Breast epithelium (tissue), 3 donors: ENCODE measurements at regions not wholly inside any gene's neighbourhood (a gene's known extent, or its start where the extent isn't known, plus 50 kb on each side); places are given as distances from the start of the nearest gene placed in this dataset.

ENCODE experiments used
- POLR2A ChIP-seq: fragments of 450-650 bp; IDR thresholded peaks from one replicate; pipeline ENCODE4 v1.6.1; 2016; ENCODE audit warnings: antibody characterized with exemption, mild to moderate bottlenecking, moderate library complexity
- TF ChIP-seq, protein P1 (sequence below), 3 donors: fragments of 450-650 bp; IDR thresholded peaks; one replicate each; pipeline ENCODE4 v1.5.1; 2016 to 2017; ENCODE audit warnings: antibody characterized with exemption in 3 of 3, mild to moderate bottlenecking in 3 of 3, moderate library complexity in 3 of 3

DNA sequence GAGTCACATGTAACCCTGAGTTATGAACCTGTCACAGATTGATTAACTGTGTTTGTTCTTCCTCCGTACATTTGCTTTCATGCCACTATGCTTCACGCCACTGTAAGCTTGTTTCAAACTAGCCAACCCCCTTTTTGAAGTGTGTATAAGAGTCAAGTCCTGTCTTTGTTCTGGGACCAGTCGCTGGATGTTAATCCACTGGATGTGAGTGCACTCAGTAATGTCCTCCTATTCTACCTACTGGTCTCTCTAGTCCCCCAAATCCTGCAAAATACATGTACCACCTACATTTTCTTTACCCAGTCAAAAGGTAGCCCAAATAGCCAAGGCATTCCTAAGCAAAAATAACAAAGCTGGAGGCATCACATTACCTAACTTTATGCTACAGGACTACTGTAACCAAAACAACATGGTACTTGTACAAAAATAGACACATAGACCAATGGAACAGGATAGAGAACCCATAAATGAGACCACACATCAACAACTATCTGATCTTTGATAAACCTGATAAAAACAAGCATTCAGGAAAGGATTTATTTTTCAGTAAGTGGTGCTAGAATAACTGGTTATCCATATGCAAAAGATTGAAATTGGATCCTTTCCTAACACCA, 1139.1 kb upstream of the SEMA6A start:
- TF ChIP-seq, protein P1, sequence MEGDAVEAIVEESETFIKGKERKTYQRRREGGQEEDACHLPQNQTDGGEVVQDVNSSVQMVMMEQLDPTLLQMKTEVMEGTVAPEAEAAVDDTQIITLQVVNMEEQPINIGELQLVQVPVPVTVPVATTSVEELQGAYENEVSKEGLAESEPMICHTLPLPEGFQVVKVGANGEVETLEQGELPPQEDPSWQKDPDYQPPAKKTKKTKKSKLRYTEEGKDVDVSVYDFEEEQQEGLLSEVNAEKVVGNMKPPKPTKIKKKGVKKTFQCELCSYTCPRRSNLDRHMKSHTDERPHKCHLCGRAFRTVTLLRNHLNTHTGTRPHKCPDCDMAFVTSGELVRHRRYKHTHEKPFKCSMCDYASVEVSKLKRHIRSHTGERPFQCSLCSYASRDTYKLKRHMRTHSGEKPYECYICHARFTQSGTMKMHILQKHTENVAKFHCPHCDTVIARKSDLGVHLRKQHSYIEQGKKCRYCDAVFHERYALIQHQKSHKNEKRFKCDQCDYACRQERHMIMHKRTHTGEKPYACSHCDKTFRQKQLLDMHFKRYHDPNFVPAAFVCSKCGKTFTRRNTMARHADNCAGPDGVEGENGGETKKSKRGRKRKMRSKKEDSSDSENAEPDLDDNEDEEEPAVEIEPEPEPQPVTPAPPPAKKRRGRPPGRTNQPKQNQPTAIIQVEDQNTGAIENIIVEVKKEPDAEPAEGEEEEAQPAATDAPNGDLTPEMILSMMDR (IDR thresholded peaks at IDR 0.05): no peak
- no peak for TF ChIP-seq POLR2A
